GM12878 (cell line): ENCODE measurements at regions not wholly inside any gene's neighbourhood (a gene's known extent, or its start where the extent isn't known, plus 50 kb on each side); places are given as distances from the start of the nearest gene placed in this dataset.

Experiments used
- ATAC-seq: fragments of 200-7000 bp; cut with Tn5 transposase; 3 replicates; pipeline ENCODE4 v1.9.1; 2020; ENCODE audit warnings: mild to moderate bottlenecking, moderate library complexity
- BruUV-seq: library from RNA; stranded (reverse); fragments of 400-500 nt; replicated peaks from 2 replicates; lab custom pipeline; 2021; lab: Mats Ljungman, UMichigan
- CTCF ChIA-PET: fragments of 300-600 bp; sonication (Branson Sonifier 250); formaldehyde crosslinking; extraction: SDS; loops from one replicate; lab custom pipeline; 2021; ENCODE audit warnings: inconsistent platforms; lab: Yijun Ruan, JAX
- POLR2A ChIA-PET: fragments of 350-600 bp; formaldehyde crosslinking; extraction: SDS; loops from one replicate; lab custom pipeline; 2021; ENCODE audit warnings: inconsistent platforms; lab: Charles Lee
- RAD21 ChIA-PET: fragments of 300-600 bp; sonication (Branson Sonifier 250); formaldehyde crosslinking; loops from one replicate; lab custom pipeline; 2023; ENCODE audit warnings: antibody characterized with exemption; ENCODE audit not compliant: unreplicated experiment; lab: Charles Lee
- SMC1A ChIA-PET: fragments of 300-600 bp; sonication (Branson Sonifier 250); formaldehyde crosslinking; loops from one replicate; lab custom pipeline; 2023; ENCODE audit not compliant: unreplicated experiment, uncharacterized antibody; lab: Charles Lee
- DNase-seq: peaks from one replicate; pipeline ENCODE4 v3.0.0-alpha.2; 2011; ENCODE audit warnings: low read depth, low spot score
- FAIRE-seq: peaks from 3 replicates; lab custom pipeline; 2011; peaks lifted over from hg19 to GRCh38; lab: Jason Lieb, UNC
- H2AFZ ChIP-seq: 2 replicates; pipeline ENCODE4 v1.6.0; 2011; ENCODE audit warnings: low read depth, low read length, control low read depth; ENCODE audit not compliant: control insufficient read depth
- H3K27ac ChIP-seq: 2 replicates; pipeline ENCODE4 v1.5.1; 2011; ENCODE audit warnings: control low read depth; ENCODE audit not compliant: control insufficient read depth, insufficient read depth
- H3K27me3 ChIP-seq, 2 experiments: replicated peaks in 1 of 2; 2 replicates each; pipeline versions ENCODE4 v1.6.0 to v1.6.1; 2011; ENCODE audit warnings: low read length in 1 of 2; ENCODE audit not compliant: control insufficient read depth in 2 of 2, insufficient read depth in 2 of 2
- H3K36me3 ChIP-seq, 2 experiments: 2 replicates each; pipeline ENCODE4 v1.5.1; 2011; ENCODE audit warnings: low read length in 1 of 2; ENCODE audit not compliant: control insufficient read depth in 2 of 2, insufficient read depth in 2 of 2
- H3K4me1 ChIP-seq: 2 replicates; pipeline ENCODE4 v1.6.1; 2011; ENCODE audit warnings: mild to moderate bottlenecking, low read length, moderate library complexity, mixed read lengths; ENCODE audit not compliant: control insufficient read depth, insufficient read depth
- H3K4me2 ChIP-seq: 2 replicates; pipeline ENCODE4 v1.6.0; 2011; ENCODE audit warnings: control low read depth; ENCODE audit not compliant: control insufficient read depth, insufficient read depth
- H3K4me3 ChIP-seq: fragments of 200-600 bp; sonication (generic); 2 replicates; pipeline ENCODE4 v1.5.1; 2016
- H3K79me2 ChIP-seq: 2 replicates; pipeline ENCODE4 v1.6.0; 2011; ENCODE audit warnings: low read length; ENCODE audit not compliant: control insufficient read depth, insufficient read depth
- H3K9ac ChIP-seq: 2 replicates; pipeline ENCODE4 v1.8.0; 2011; ENCODE audit warnings: low read length, control low read depth, mixed read lengths; ENCODE audit not compliant: control insufficient read depth, insufficient read depth
- H3K9me3 ChIP-seq: replicated peaks from 3 replicates; pipeline ENCODE4 v1.5.1; 2011; ENCODE audit warnings: mild to moderate bottlenecking, low read length; ENCODE audit not compliant: control insufficient read depth, insufficient read depth
- H4K20me1 ChIP-seq: 2 replicates; pipeline ENCODE4 v1.6.0; 2011; ENCODE audit not compliant: control insufficient read depth, insufficient read depth
- BHLHE40 ChIP-seq, 2 experiments: fragments of 450-650 bp in 1 of 2; IDR thresholded peaks; 2 replicates each; pipeline ENCODE4 v1.6.1; 2011 to 2017; ENCODE audit warnings: low read depth in 2 of 2, borderline replicate concordance in 1 of 2, improper control_type of control experiment in 1 of 2, low read length in 1 of 2, mild to moderate bottlenecking in 1 of 2
- CBX3 ChIP-seq: fragments of 200-600 bp; sonication (generic); IDR thresholded peaks from 2 replicates; pipeline ENCODE4 v1.6.1; 2016; ENCODE audit warnings: low read depth, borderline replicate concordance
- CREB1 ChIP-seq: IDR thresholded peaks from 2 replicates; pipeline ENCODE4 v1.6.1; 2012; ENCODE audit warnings: low read depth, mild to moderate bottlenecking, inconsistent platforms
- EED ChIP-seq: sonication (generic); IDR thresholded peaks from 2 replicates; pipeline ENCODE4 v1.6.1; 2016; ENCODE audit warnings: antibody characterized with exemption, low read depth
- ELK1 ChIP-seq: IDR thresholded peaks from 2 replicates; pipeline ENCODE4 v1.6.1; 2012; ENCODE audit warnings: low read depth, low read length, improper control_type of control experiment
- HDAC2 ChIP-seq: fragments of 200-600 bp; sonication (generic); IDR thresholded peaks from 2 replicates; pipeline ENCODE4 v1.6.1; 2017
- JUND ChIP-seq: IDR thresholded peaks from 2 replicates; pipeline ENCODE4 v1.6.1; 2012; ENCODE audit warnings: low read depth, mild to moderate bottlenecking, low read length, improper control_type of control experiment, moderate library complexity
- MEF2B ChIP-seq: fragments of 450-650 bp; IDR thresholded peaks from 2 replicates; pipeline ENCODE4 v1.6.1; 2018; ENCODE audit warnings: mild to moderate bottlenecking, moderate library complexity; ENCODE audit not compliant: partially characterized antibody, poor library complexity, severe bottlenecking
- RB1 ChIP-seq: fragments of 450-650 bp; formaldehyde crosslinking; IDR thresholded peaks from 2 replicates; pipeline ENCODE4 v1.6.1; 2017; ENCODE audit warnings: mild to moderate bottlenecking, borderline replicate concordance
- SMAD1 ChIP-seq: fragments of 450-650 bp; IDR thresholded peaks from 2 replicates; pipeline ENCODE4 v1.6.1; 2018; ENCODE audit warnings: mild to moderate bottlenecking, low read depth; ENCODE audit not compliant: partially characterized antibody
- SMC3 ChIP-seq: IDR thresholded peaks from 2 replicates; pipeline ENCODE4 v1.6.1; 2011; ENCODE audit warnings: low read length, improper control_type of control experiment, borderline replicate concordance
- WRNIP1 ChIP-seq: IDR thresholded peaks from 2 replicates; pipeline ENCODE4 v1.6.1; 2011; ENCODE audit warnings: low read depth, low read length, improper control_type of control experiment, borderline replicate concordance
- ZBTB11 ChIP-seq: fragments of 450-650 bp; formaldehyde crosslinking; IDR thresholded peaks from 2 replicates; pipeline ENCODE4 v1.5.0; 2022; ENCODE audit warnings: mild to moderate bottlenecking, missing genetic modification characterization
- ZBTB4 ChIP-seq: fragments of 450-650 bp; formaldehyde crosslinking; IDR thresholded peaks from 2 replicates; pipeline ENCODE4 v1.4.0; 2022; ENCODE audit warnings: mild to moderate bottlenecking, moderate library complexity
- in situ Hi-C: fragments of 300-500 bp; cut with MboI; formaldehyde crosslinking; loops from 9 replicates; pipeline ENCODE4 v1.14.3; 2018; ENCODE audit warnings: mixed read lengths
- intact Hi-C: fragments of 100-400 bp; cut with micrococcal nuclease; formaldehyde crosslinking; loops from one replicate; pipeline ENCODE4 v1.14.2; 2022; ENCODE audit not compliant: unreplicated experiment

DNA sequence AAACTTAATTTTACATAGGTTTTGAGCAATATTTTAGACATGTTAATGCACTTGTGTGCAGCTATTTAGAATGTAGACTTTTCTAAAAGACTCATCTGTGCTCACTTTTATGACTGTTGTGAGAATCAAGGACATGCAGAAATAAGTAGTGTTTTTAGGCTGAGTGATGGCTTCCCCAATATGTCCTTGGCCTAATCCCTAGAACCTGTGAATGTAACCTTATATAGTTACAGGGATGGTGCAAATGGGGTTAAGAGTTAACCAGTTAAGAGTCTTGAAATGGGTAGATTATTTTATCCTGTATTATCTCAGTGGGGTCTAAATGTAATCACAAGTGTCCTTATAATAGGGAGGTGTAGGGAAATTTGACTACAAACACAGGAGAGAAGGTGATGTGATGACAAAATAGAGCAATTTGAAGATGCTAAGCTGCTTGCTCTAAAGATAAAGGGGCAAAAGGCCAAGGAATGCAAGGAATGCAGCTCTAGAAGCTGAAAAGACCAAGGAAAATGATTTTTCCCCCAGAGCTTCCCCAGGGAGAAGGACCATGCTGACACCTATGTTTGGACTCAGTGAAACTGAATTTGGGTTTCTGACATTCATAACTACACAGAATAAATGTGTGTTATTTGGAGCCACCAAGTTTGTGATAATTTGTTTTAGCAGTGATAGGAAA is 298.0 kb upstream of the PAPPA start:
- Histone ChIP-seq H3K9ac (no peak overlapping the region), H3K27me3 (no peaks in the 10 kb centered on the region), H2AFZ (no peak overlapping the region), H3K4me2 (no peak overlapping the region), H3K4me1 (no peaks in the 10 kb centered on the region), H3K4me3 (no peak overlapping the region), H3K36me3 (no peaks in the 10 kb centered on the region), H3K27ac (no peak overlapping the region), H3K9me3 (no peaks in the 10 kb centered on the region), H4K20me1 (no peaks in the 10 kb centered on the region), H3K79me2 (no peaks in the 10 kb centered on the region)
- FAIRE-seq = no peak
- no peak for DNase-seq
- no peak for ATAC-seq
- no TSS peak for BruUV-seq
- intact Hi-C loops = no loop called here
- in situ Hi-C loops = no loop called here
- TF ChIP-seq ELK1 (no peak), MEF2B (no peak), SMC3 (no peak), ZBTB11 (CRISPR knock-in tag) (no peak), JUND (no peak), CREB1 (no peak), EED (no peak), SMAD1 (no peak), CBX3 (no peak), HDAC2 (no peak), ZBTB4 (CRISPR knock-in tag) (no peak), RB1 (no peak), BHLHE40 (IDR thresholded peaks at IDR 0.05; ENCODE audit: borderline replicate concordance in 1 of 2, low read depth in 2 of 2, low read length in 1 of 2) (no peak), WRNIP1 (no peak)
- SMC1A ChIA-PET = interaction anchor here (0.8 kb wide), 1 partner anchor 17 kb away, joined by 3 read pairs; no protein-coding TSS in a partner anchor
- POLR2A ChIA-PET = no interaction called here
- CTCF ChIA-PET = no interaction called here
- RAD21 ChIA-PET = no interaction called here
